Mucosa of descending colon (tissue), 3 donors: ENCODE measurements at regions not wholly inside any gene's neighbourhood (a gene's known extent, or its start where the extent isn't known, plus 50 kb on each side); places are given as distances from the start of the nearest gene placed in this dataset.
A peak's percentile ranks its signal among the peaks of the same experiment; 100 is the strongest.

ENCODE experiments used
- ATAC-seq: fragments of 200-7000 bp; cut with Tn5 transposase; one replicate; pipeline ENCODE4 v1.9.1; 2020; ENCODE audit warnings: mild to moderate bottlenecking, moderate library complexity
- DNase-seq, 3 donors: peaks; one replicate each; pipeline ENCODE4 v3.0.0-alpha.2; 2020
- H3K36me3 ChIP-seq: fragments of 200-600 bp; one replicate; pipeline ENCODE4 v1.8.0; 2021; ENCODE audit warnings: low read depth, mild to moderate bottlenecking
- H3K4me1 ChIP-seq: fragments of 200-600 bp; one replicate; pipeline ENCODE4 v1.8.0; 2021; ENCODE audit warnings: low read depth, mild to moderate bottlenecking
- H3K4me3 ChIP-seq: fragments of 200-600 bp; one replicate; pipeline ENCODE4 v1.8.0; 2021; ENCODE audit warnings: mild to moderate bottlenecking
- H3K9me3 ChIP-seq: fragments of 200-600 bp; one replicate; pipeline ENCODE4 v1.8.0; 2021; ENCODE audit warnings: mild to moderate bottlenecking
- CTCF ChIP-seq: fragments of 200-600 bp; IDR thresholded peaks from one replicate; pipeline ENCODE4 v1.8.0; 2022; ENCODE audit warnings: antibody characterized with exemption, mild to moderate bottlenecking
- intact Hi-C, 2 donors: fragments of 100-400 bp; cut with DNase I in 1 of 2; cut with micrococcal nuclease in 1 of 2; formaldehyde crosslinking; loops; one replicate each; pipeline versions ENCODE4 v1.11.0 to v1.11.1; 2022; cut with DNase I, micrococcal nuclease
- donor health status: DM: no; HTN: no; CAD: no; lungs with moderate emphysema.
- donor health status: DM: no; HTN: no; CAD: no.
- donor health status: DM: no; HTN: yes; CAD: no.

DNA sequence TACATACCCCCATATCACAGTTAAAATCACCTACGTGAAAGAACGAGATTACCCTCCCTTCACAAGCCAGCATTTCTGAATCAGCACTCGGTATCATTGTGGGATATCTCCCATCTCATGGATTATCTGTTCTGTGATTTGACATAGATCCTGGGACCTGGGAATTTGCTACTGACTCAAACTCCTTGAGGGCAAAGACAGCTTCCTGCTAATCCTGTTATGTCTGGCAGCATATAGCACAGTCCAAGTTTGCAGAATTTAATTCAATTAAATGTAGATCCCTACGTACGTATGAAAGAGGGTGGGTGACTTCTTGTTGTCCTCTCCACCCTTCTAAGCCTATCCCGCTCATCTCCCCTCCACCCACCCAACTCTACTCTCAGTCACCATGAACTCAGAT is 476.5 kb downstream of the KLF5 start:
- Histone ChIP-seq H3K36me3 (no peaks in the 10 kb centered on the region), H3K4me1 (no peaks in the 10 kb centered on the region), H3K9me3 (no peaks in the 10 kb centered on the region), H3K4me3 (no peak overlapping the region)
- TF ChIP-seq CTCF = no peak
- intact Hi-C loops = no loop called here
- DNase-seq = no peak
- ATAC-seq = no peak

GRCh38 chr13:73532987-73533510 is 474.2 kb downstream of the KLF5 start:
- H3K36me3 ChIP-seq = no peaks in the 10 kb centered on the region
- no peak for DNase-seq
- H3K4me1 ChIP-seq = no peaks in the 10 kb centered on the region
- H3K9me3 ChIP-seq = no peaks in the 10 kb centered on the region
- intact Hi-C loops = no loop called here
- TF ChIP-seq CTCF = no peak
- peak; percentile 70 for ATAC-seq
- H3K4me3 ChIP-seq = no peak overlapping the region

DNA sequence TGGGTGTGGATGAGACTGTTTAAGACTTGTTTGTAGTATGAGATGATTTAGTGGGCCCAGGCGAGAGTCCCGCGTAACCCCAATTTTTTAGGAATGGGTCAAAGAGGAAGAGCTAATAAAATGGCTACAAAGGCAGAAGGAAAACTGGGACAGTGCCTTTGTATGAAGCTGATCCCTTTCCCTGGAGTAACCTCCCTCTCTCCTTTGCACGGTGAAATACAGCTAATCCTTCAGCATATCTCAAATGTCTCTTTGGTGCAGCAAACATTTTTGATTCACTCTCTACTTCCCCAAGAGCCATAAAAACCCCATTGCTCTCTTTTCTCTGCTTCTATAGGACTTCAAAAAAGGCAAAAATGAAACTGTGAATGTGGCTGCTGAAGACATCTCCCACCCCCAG is 473.8 kb downstream of the KLF5 start:
- ATAC-seq (no peak), DNase-seq (no peak)
- no peaks in the 10 kb centered on the region for H3K4me1 ChIP-seq
- no peaks in the 10 kb centered on the region for H3K9me3 ChIP-seq
- intact Hi-C loops = no loop called here
- no peak for TF ChIP-seq CTCF
- H3K36me3 ChIP-seq = no peaks in the 10 kb centered on the region
- no peak overlapping the region for H3K4me3 ChIP-seq

DNA sequence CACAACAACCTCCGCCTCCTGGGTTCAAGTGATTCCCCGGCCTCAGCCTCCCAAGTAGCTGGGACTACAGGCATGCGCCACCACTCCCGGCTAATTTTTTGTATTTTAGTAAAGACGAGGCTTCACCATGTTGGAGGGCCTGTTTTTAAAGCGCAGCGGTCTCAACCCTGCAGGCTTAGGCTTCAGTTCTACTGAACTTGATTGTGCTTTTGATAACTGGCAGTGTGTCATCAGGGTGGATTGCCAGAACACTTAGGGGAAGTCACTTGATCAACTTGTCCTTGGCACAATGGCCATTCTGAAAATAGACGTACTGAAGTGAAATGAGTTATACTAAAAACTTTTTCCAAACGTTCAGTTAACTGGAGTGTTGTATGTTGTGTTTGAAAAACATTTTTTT is 472.2 kb downstream of the KLF5 start:
- Histone ChIP-seq H3K9me3 (no peaks in the 10 kb centered on the region), H3K36me3 (no peaks in the 10 kb centered on the region), H3K4me1 (no peaks in the 10 kb centered on the region), H3K4me3 (no peak overlapping the region)
- TF ChIP-seq CTCF = no peak
- DNase-seq = no peak
- ATAC-seq = no peak
- intact Hi-C loops = no loop called here

- H3K9me3 ChIP-seq = no peaks in the 10 kb centered on the region
- no peak overlapping the region for H3K4me3 ChIP-seq
- TF ChIP-seq CTCF = no peak
- no peaks in the 10 kb centered on the region for H3K36me3 ChIP-seq
- no peak for DNase-seq
- no peak for ATAC-seq
- intact Hi-C loops = no loop called here
- peaks cover 6% of the 10 kb centered on the region for H3K4me1 ChIP-seq
These were observed 464.1 kb downstream of the KLF5 start for GRCh38 chr13:73522937-73523336.

DNA sequence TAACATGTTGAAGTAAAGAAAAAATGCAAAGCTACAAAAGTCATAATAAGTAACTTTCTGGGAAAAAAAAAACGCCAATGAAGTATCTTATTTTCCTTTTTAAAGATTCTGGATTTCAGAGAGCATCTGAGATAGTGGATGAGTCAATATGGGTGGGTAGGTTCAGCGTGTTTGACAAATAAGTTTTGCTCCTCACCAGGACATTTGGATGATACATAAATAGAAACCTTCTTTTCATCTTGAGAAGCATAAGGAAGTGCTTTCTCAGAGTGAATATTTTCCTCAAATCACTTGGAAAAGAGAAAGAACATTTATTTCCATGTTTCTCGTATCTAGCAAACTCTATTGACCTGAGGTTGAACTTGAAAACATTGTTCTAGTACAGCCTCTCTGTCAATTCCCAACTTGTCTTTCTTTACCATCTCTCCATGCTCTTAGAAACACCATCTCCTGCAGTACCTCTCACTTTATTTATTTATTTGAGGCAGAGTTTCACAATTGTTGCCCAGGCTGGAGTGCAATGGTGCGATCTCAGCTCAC is 463.2 kb downstream of the KLF5 start:
- H3K4me1 ChIP-seq = peaks cover 6% of the 10 kb centered on the region
- H3K9me3 ChIP-seq = no peaks in the 10 kb centered on the region
- H3K36me3 ChIP-seq = no peaks in the 10 kb centered on the region
- intact Hi-C loops = no loop called here
- no peak for TF ChIP-seq CTCF
- ATAC-seq (no peak), DNase-seq (no peak)
- no peak overlapping the region for H3K4me3 ChIP-seq
